ENCODE measurements at regions not wholly inside any gene's neighbourhood (a gene's known extent, or its start where the extent isn't known, plus 50 kb on each side); places are given as distances from the start of the nearest gene placed in this dataset.

DNA sequence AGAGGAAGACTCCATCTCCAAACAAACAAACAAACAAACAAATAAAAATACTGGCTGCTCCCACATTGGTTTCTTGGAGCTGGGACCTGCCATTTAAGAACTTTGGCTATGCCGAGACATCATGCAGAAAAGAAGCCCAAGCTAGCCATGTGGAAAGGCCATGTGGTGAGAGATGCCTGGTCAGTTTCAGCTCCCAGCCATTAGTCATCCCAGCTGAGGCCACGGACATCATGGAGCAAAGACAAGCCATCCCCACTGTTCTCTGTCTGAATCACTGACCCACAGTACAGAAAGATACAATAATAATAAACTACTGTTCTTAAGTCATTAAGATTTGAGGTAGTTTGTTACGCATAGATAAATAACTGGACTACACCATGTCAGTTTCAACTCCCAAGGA lies 70.0 kb upstream of the PCBD1 start:
- H3K4me3 ChIP-seq (ENCODE audit: low read depth, low read length) = no peak overlapping the region
- TF ChIP-seq, protein P1, sequence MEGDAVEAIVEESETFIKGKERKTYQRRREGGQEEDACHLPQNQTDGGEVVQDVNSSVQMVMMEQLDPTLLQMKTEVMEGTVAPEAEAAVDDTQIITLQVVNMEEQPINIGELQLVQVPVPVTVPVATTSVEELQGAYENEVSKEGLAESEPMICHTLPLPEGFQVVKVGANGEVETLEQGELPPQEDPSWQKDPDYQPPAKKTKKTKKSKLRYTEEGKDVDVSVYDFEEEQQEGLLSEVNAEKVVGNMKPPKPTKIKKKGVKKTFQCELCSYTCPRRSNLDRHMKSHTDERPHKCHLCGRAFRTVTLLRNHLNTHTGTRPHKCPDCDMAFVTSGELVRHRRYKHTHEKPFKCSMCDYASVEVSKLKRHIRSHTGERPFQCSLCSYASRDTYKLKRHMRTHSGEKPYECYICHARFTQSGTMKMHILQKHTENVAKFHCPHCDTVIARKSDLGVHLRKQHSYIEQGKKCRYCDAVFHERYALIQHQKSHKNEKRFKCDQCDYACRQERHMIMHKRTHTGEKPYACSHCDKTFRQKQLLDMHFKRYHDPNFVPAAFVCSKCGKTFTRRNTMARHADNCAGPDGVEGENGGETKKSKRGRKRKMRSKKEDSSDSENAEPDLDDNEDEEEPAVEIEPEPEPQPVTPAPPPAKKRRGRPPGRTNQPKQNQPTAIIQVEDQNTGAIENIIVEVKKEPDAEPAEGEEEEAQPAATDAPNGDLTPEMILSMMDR (IDR thresholded peaks at IDR 0.05; ENCODE audit: insufficient read depth, low read depth, low read length) = no peak
- peak; percentile 2 for DNase-seq (ENCODE audit: low read depth)

DNA sequence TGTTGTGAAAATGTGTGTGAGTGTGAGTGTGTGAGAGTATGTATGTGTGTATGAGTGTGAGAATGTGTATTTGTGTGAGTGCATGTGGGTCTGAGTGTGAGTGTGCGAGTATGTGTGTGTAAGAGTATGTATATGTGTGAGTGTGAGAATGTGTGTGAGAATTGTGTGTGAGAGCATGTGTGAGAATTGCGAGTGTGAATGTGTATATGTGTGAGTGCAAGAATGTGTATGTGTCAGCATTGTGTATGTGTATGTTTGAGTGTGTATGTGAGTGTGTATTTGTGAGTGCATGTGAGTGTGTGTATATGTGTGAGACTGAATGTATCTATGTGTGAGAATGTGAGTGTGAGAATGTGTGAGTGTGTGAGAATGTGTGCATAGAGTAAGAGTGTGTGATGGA lies 72.0 kb upstream of the PCBD1 start:
- TF ChIP-seq, protein P1 (IDR thresholded peaks at IDR 0.05; ENCODE audit: insufficient read depth, low read depth, low read length) = no peak
- H3K4me3 ChIP-seq (ENCODE audit: low read depth, low read length) = no peak overlapping the region

DNA sequence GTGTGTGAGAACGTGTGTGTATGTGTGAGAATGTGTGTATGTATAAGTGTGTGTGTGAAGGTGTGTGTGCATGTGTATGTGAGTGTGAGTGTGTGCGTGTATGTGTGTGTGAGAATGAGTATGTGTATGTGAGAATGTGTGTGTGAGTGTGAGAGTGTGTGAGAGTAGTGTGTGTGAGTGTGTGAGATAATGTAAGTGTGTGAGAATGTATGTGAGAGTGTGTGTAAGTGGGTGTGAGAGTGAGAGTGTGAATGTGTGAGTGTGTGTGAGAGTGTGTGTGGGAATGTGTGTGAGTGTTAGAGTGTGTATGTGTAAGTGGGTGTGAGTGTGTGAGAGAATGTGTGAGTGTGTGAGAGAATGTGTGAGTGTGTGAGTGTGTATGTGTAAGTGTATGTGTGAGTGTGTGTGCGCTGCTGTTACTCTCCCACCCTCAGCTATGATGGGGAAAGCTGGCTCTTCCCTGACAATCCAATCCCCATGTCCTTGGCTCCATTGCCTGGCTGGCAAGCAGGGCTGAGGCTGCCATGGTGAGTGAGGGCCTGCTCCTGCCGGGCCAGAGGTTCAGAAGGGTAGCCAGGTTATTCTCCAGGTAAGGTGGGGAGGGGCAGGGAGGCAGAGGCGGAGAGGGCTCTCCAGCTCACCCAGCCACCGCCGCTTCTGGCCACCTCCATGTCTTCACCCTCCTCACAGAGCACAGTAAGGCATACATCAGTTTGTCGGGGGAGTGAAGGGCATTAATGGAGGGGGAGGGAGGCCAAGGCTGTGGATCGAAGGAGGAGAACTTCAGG lies 72.6 kb upstream of the PCBD1 start:
- no peak overlapping the region for H3K4me3 ChIP-seq (ENCODE audit: low read depth, low read length)
- TF ChIP-seq, protein P1 (IDR thresholded peaks at IDR 0.05; ENCODE audit: insufficient read depth, low read depth, low read length) = no peak
- DNase-seq (ENCODE audit: low read depth) = no peak

More for the DNA sequence above, 72.0 kb upstream of the PCBD1 start:
- DNase-seq (ENCODE audit: low read depth) = no peak

DNA sequence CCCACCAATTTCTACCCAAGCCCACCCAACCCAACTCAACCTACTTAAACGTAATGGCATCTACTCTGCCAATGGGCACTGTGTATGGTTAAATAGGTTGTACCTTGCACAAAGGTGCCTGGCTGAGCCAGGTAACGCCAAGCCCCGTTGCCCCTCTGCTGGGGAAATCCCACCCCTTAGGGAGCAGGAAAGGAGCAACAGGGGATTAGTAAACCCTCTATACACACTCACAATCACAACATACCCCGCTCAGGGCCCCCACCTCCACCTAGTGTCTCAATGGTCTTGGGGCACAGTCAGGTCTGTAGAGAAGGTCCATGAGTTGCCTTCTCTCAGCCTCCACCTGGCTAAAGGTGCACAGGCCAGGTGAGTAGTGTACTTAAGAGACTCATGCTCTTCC lies 74.3 kb upstream of the PCBD1 start:
- TF ChIP-seq, protein P1 (IDR thresholded peaks at IDR 0.05; ENCODE audit: insufficient read depth, low read depth, low read length) = no peak
- no peak for DNase-seq (ENCODE audit: low read depth)
- H3K4me3 ChIP-seq (ENCODE audit: low read depth, low read length) = no peak overlapping the region

DNA sequence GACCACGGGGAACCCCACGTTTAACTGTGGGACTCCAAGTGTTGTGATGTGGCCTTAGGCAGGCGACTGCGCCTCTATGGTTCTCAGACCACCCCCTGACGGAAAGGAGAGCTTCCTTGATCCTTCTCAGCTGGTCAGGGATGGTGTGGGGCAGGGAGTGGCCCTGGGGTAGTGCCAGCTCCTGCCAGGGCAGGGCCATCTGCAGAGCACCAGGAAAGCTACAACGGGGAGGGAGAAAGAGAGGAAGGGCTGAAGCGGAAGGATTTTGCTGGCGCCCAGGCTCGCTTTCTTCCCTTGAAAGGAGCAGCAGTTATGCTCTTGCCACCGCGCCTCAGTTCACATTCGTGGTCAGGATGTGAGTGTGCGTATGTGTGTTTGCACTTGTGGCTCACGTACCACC lies 74.9 kb upstream of the PCBD1 start:
- DNase-seq (ENCODE audit: low read depth) = no peak
- TF ChIP-seq, protein P1 (IDR thresholded peaks at IDR 0.05; ENCODE audit: insufficient read depth, low read depth, low read length) = no peak
- H3K4me3 ChIP-seq (ENCODE audit: low read depth, low read length) = no peak overlapping the region

DNA sequence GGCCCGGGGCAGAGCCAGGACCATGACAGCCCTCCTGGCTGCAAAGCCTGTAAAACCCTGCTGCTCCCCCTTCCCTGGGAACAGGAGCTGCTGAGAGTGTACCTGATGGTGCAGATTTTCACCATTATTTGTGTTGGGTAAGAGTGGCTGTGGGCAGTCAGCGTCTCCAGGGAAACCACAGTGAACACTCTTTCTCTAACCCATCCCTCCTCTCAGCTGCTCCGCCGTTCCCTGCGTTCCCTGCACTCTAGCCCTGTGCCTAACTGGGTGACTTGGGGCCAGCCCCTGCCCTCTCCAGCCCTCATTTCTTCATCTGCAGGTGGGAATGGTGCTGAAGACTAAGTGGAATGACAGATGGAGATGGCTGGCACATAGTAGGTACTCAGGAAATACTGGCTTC lies 75.9 kb upstream of the PCBD1 start:
- TF ChIP-seq, protein P1 (IDR thresholded peaks at IDR 0.05; ENCODE audit: insufficient read depth, low read depth, low read length) = no peak
- H3K4me3 ChIP-seq (ENCODE audit: low read depth, low read length) = no peak overlapping the region
- no peak for DNase-seq (ENCODE audit: low read depth)

DNA sequence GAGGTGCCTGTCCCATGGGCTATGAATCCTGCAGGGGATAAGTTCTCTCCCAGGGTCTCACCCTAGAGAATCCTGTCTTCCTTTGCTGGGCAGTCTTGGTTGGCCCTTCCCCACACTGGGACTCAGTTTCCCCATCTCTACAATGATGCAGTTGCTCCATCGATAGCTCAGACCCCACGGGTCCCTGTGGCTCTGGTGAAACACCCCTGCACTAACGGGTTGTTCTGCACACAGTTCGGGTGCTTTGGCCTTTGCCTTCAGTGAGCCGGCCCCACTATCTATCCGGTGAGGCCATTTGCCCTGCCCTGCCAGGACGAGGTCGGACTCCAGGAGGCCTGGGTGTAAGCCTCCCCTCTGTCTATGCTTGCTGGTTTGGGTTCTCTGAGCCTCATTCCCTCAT lies 76.5 kb upstream of the PCBD1 start:
- H3K4me3 ChIP-seq (ENCODE audit: low read depth, low read length) = no peak overlapping the region
- TF ChIP-seq, protein P1 (IDR thresholded peaks at IDR 0.05; ENCODE audit: insufficient read depth, low read depth, low read length) = no peak
- no peak for DNase-seq (ENCODE audit: low read depth)

Data from fibroblast of villous mesenchyme (primary cell).